Astrocyte of the spinal cord (primary cell): ENCODE measurements at regions not wholly inside any gene's neighbourhood (a gene's known extent, or its start where the extent isn't known, plus 50 kb on each side); places are given as distances from the start of the nearest gene placed in this dataset.

Source experiments
- DNase-seq: peaks from one replicate; pipeline ENCODE4 v3.0.0; 2011; ENCODE audit warnings: low read depth, low spot score
- H3K4me3 ChIP-seq: 2 replicates; pipeline ENCODE4 v1.5.1; 2011; ENCODE audit warnings: low read depth, mild to moderate bottlenecking, low read length, moderate library complexity
- in situ Hi-C: cut with HindIII; loops from 2 replicates; pipeline ENCODE4 v1.10.0; 2017; ENCODE audit warnings: low sequenced_read_pairs
- TF ChIP-seq, protein P1 (sequence below): IDR thresholded peaks from 2 replicates; pipeline ENCODE4 v1.5.1; 2012; ENCODE audit warnings: low read depth, mild to moderate bottlenecking, low read length, inconsistent platforms

DNA sequence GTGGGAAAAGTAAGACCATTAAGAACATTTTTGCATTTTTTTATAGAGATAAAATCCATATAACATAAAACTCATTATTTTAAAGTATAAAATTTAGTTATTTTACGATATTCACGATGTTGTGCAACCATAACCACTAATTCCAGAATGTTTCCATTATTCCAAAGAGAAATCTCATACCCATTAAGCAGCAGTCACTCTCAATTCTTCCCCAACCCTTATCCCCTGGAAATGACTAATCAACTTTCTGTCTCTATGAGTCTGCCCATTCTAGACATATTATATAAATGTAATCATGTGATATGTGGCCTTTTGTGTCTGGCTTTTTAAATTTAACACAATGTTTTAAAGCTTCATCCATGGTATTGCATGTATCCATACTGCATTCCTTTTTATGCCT lies 115.6 kb upstream of the ADAMTSL1 start:
- H3K4me3 ChIP-seq: no peak overlapping the region
- no peak for DNase-seq
- in situ Hi-C loops: no loop called here
- TF ChIP-seq, protein P1, sequence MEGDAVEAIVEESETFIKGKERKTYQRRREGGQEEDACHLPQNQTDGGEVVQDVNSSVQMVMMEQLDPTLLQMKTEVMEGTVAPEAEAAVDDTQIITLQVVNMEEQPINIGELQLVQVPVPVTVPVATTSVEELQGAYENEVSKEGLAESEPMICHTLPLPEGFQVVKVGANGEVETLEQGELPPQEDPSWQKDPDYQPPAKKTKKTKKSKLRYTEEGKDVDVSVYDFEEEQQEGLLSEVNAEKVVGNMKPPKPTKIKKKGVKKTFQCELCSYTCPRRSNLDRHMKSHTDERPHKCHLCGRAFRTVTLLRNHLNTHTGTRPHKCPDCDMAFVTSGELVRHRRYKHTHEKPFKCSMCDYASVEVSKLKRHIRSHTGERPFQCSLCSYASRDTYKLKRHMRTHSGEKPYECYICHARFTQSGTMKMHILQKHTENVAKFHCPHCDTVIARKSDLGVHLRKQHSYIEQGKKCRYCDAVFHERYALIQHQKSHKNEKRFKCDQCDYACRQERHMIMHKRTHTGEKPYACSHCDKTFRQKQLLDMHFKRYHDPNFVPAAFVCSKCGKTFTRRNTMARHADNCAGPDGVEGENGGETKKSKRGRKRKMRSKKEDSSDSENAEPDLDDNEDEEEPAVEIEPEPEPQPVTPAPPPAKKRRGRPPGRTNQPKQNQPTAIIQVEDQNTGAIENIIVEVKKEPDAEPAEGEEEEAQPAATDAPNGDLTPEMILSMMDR: no peak

DNA sequence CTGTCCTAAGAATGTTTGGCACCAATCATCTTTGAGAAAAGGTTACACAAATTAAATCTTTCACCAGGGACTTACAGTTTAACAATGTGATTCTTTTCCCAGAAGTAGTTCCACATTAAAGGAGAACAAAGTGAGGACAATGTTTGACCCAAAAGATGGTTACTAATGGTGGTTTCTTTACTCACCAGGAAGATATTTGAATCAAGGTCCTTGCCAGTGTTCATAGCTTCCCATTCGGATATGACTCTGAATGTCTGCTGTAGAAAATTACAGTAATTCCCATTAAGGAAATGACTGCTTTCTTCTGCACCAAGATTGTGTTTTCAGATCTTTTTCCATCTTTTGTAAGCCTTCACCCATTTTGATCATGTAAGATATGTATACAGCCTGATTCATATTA lies 114.6 kb upstream of the ADAMTSL1 start:
- peak; percentile 89 for DNase-seq
- H3K4me3 ChIP-seq: no peak overlapping the region
- in situ Hi-C loops: no loop called here
- TF ChIP-seq, protein P1: no peak

DNA sequence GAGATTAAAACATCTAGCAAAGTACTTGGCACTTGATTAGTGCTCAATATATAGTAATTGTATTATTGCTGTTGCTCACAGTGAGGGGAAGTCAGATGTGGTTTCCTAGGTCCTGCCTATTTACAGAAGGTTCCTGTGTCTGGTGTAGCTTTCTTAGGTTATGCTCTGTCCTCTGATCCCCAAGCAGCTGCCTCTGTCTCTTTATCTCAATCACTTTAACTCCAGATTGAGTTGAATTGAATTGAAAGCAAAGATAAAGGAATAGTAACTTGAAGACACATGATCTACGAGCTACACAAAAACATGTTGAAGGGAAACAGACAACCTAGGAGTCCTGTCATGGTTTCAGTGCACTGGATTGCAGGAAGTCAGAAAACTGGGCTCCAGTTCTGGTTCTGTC lies 113.9 kb upstream of the ADAMTSL1 start:
- in situ Hi-C loops: no loop called here
- H3K4me3 ChIP-seq: no peak overlapping the region
- DNase-seq: peak; percentile 47
- TF ChIP-seq, protein P1: no peak

DNA sequence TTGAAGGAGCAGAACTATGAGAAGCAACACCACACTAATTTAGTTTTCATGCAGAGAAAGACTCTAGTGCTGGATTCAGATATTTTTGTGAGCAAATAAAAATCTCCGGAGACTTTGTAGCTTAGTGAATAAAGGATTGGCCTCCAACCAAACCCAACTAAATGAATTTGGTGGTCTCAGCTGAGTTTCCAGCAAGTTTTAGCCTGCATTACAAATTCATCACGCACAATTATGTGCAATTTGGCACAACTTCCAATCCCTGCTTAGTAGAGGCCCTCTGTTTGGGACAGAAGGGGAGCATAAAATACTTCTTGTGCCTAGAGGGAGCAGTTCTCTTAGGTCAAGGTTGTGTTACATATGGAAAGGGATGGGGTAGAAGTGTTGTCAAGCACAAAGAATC lies 112.3 kb upstream of the ADAMTSL1 start:
- TF ChIP-seq, protein P1: no peak
- in situ Hi-C loops: no loop called here
- no peak overlapping the region for H3K4me3 ChIP-seq
- DNase-seq: no peak

DNA sequence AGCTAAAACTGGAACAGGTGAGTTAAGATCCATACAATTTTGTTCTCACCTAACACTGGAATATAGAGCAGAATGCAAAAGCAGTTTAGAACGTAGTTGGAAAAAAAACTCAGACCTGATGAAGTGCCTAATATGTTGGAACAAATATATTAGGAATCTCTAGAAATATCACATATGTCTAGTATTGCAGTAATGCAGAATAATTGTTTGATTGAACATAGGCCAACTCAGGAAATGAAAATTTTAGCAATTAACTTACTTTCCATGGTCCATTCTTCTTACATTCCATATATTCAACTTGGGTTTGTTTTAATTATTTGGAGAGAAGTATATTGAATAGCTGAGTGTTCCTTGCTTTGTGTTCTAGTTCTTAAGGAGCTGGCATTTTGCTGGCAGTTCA lies 111.8 kb upstream of the ADAMTSL1 start:
- TF ChIP-seq, protein P1: no peak
- DNase-seq: no peak
- no peak overlapping the region for H3K4me3 ChIP-seq
- in situ Hi-C loops: no loop called here

DNA sequence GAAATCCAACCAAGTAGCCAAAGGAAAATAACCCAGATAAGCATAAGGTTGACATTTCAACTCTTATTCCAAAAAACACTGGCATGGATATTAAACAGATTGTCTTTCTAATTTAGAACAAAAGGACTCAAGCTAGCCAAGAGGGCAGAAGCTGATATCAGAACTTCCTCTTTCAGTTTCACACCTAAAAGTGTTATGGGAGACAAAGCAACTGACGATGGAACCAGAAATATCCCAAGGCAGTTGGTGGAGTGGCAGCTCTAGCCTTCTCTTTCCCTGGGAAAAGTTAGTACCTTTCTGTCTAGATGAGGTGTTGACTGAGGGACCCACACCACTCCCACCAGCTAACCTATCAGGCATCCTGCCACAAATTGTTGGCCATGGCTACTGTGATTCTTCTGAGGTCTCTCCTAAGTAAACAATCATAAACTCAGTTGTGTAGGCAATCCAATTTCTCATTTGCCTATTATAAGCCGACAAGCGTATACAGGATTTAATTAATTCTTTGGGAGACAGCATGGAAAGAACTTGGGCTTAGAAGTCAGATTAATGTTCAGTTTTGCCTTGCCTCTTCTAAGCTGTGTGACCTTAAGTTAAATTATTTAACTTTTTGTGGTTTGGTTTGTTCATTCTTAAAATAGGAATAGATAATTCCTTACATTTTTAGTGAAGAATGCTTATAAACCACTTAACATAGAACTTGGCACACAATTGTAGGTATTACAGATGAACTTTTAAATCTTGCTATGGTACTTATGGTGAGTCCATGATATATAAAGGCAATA lies 110.9 kb upstream of the ADAMTSL1 start:
- H3K4me3 ChIP-seq: no peak overlapping the region
- in situ Hi-C loops: no loop called here
- peak; percentile 82 for DNase-seq
- TF ChIP-seq, protein P1: no peak
